Caco-2 (cell line): ENCODE measurements at regions not wholly inside any gene's neighbourhood (a gene's known extent, or its start where the extent isn't known, plus 50 kb on each side); places are given as distances from the start of the nearest gene placed in this dataset.

ENCODE experiments used
- BruUV-seq: library from RNA; stranded (reverse); fragments of 400-500 nt; replicated peaks from 2 replicates; lab custom pipeline; 2021; lab: Mats Ljungman, UMichigan
- CTCF ChIA-PET: fragments of 300-600 bp; sonication (Branson Sonifier 250); formaldehyde crosslinking; loops from one replicate; lab custom pipeline; 2022; ENCODE audit warnings: antibody characterized with exemption; lab: Charles Lee
- POLR2A ChIA-PET: fragments of 300-600 bp; sonication (Branson Sonifier 250); formaldehyde crosslinking; loops from one replicate; lab custom pipeline; 2022; ENCODE audit warnings: antibody characterized with exemption; lab: Charles Lee
- DNase-seq, 2 experiments: peaks; one replicate each; pipeline versions ENCODE4 v3.0.0 to v3.0.0-alpha.2; 2020 to 2022
- H3K27me3 ChIP-seq: replicated peaks from 2 replicates; pipeline ENCODE4 v1.6.0; 2011; ENCODE audit warnings: low read length; ENCODE audit not compliant: control insufficient read depth, insufficient read depth
- H3K36me3 ChIP-seq: 2 replicates; pipeline ENCODE4 v1.5.1; 2011; ENCODE audit warnings: low read length; ENCODE audit not compliant: control insufficient read depth, insufficient read depth
- H3K4me1 ChIP-seq: fragments of 250-450 bp; sonication (Bioruptor Pico); 2 replicates; pipeline ENCODE4 v1.5.1; 2020; ENCODE audit warnings: mild to moderate bottlenecking
- H3K4me3 ChIP-seq: 2 replicates; pipeline ENCODE4 v1.5.1; 2011; ENCODE audit warnings: low read depth, mild to moderate bottlenecking, control low read depth, low read length
- H3K9me3 ChIP-seq: fragments of 250-450 bp; sonication (Bioruptor Pico); 2 replicates; pipeline ENCODE4 v1.5.1; 2020; ENCODE audit warnings: mild to moderate bottlenecking, moderate library complexity
- H3K27ac Mint-ChIP-seq: one replicate; pipeline ENCODE4 v1.8.0; 2022; ENCODE audit warnings: mixed read lengths; ENCODE audit not compliant: unreplicated experiment
- H3K27me3 Mint-ChIP-seq: one replicate; pipeline ENCODE4 v1.8.0; 2022; ENCODE audit warnings: mixed read lengths; ENCODE audit not compliant: insufficient read depth, unreplicated experiment
- H3K36me3 Mint-ChIP-seq: one replicate; pipeline ENCODE4 v1.8.0; 2022; ENCODE audit warnings: mild to moderate bottlenecking, mixed read lengths; ENCODE audit not compliant: insufficient read depth, unreplicated experiment
- H3K4me1 Mint-ChIP-seq: one replicate; pipeline ENCODE4 v1.8.0; 2022; ENCODE audit warnings: low read depth, mixed read lengths; ENCODE audit not compliant: unreplicated experiment
- H3K4me3 Mint-ChIP-seq: one replicate; pipeline ENCODE4 v1.8.0; 2022; ENCODE audit warnings: mild to moderate bottlenecking, moderate library complexity, mixed read lengths; ENCODE audit not compliant: unreplicated experiment
- H3K9me3 Mint-ChIP-seq: one replicate; pipeline ENCODE4 v1.8.0; 2022; ENCODE audit warnings: mixed read lengths; ENCODE audit not compliant: unreplicated experiment
- CTCF ChIP-seq, 2 experiments: fragments of 200-600 bp in 1 of 2; IDR thresholded peaks; 1 replicate in 1 of 2; 2 replicates in 1 of 2; pipeline versions ENCODE4 v1.5.1 to v1.8.0; 2011 to 2022; ENCODE audit warnings: antibody characterized with exemption in 1 of 2, control low read depth in 1 of 2, inconsistent platforms in 1 of 2, low read depth in 1 of 2, low read length in 1 of 2, mild to moderate bottlenecking in 1 of 2, moderate library complexity in 1 of 2; ENCODE audit not compliant: insufficient read depth in 1 of 2, severe bottlenecking in 1 of 2, unreplicated experiment in 1 of 2
- intact Hi-C: fragments of 100-400 bp; cut with micrococcal nuclease; formaldehyde crosslinking; loops from one replicate; pipeline ENCODE4 v1.10.0; 2022; ENCODE audit not compliant: unreplicated experiment

- TF ChIP-seq CTCF (IDR thresholded peaks at IDR 0.05; ENCODE audit: insufficient read depth in 1 of 2, low read depth in 1 of 2, low read length in 1 of 2, severe bottlenecking in 1 of 2, unreplicated experiment in 1 of 2), result no peak
- no peaks in the 10 kb centered on the region for H3K27me3 ChIP-seq
- Mint-ChIP-seq H3K27me3 (peaks cover 21% of the 10 kb centered on the region), H3K4me1 (peaks cover 7% of the 10 kb centered on the region), H3K36me3 (no peaks in the 10 kb centered on the region), H3K27ac (no peak overlapping the region), H3K9me3 (no peaks in the 10 kb centered on the region), H3K4me3 (no peak overlapping the region)
- intact Hi-C loops, result no loop called here
- ChIA-PET CTCF (no interaction called here), POLR2A (no interaction called here)
- H3K4me3 ChIP-seq, result no peak overlapping the region
- H3K4me1 ChIP-seq, result peaks cover 15% of the 10 kb centered on the region; the same call in 1 of the 2 replicates
- DNase-seq, result no peak
- no peaks in the 10 kb centered on the region for H3K36me3 ChIP-seq
- no peaks in the 10 kb centered on the region for H3K9me3 ChIP-seq
- BruUV-seq, result no TSS peak
These were observed 51.6 kb upstream of the FHIP2A start for GRCh38 chr10:114770009-114770408.

GRCh38 chr10:114771157-114771556 lies 50.4 kb upstream of the FHIP2A start:
- CTCF ChIA-PET, result no interaction called here
- BruUV-seq, result no TSS peak
- H3K9me3 Mint-ChIP-seq, result no peaks in the 10 kb centered on the region

GRCh38 chr10:114771749-114772148 lies 49.8 kb upstream of the FHIP2A start:
- no peak overlapping the region for H3K4me3 Mint-ChIP-seq
- POLR2A ChIA-PET, result no interaction called here
- Histone ChIP-seq H3K36me3 (no peaks in the 10 kb centered on the region), H3K4me3 (no peak overlapping the region), H3K9me3 (no peaks in the 10 kb centered on the region), H3K4me1 (peaks cover 6% of the 10 kb centered on the region; the same call in 1 of the 2 replicates), H3K27me3 (no peaks in the 10 kb centered on the region)
- no TSS peak for BruUV-seq
- CTCF ChIA-PET, result no interaction called here
- peaks cover 21% of the 10 kb centered on the region for H3K27me3 Mint-ChIP-seq
- H3K27ac Mint-ChIP-seq, result no peak overlapping the region
- DNase-seq, result no peak
- intact Hi-C loops, result no loop called here
- no peaks in the 10 kb centered on the region for H3K36me3 Mint-ChIP-seq
- H3K9me3 Mint-ChIP-seq, result no peaks in the 10 kb centered on the region
- TF ChIP-seq CTCF (IDR thresholded peaks at IDR 0.05; ENCODE audit: insufficient read depth in 1 of 2, low read depth in 1 of 2, low read length in 1 of 2, severe bottlenecking in 1 of 2, unreplicated experiment in 1 of 2), result no peak
- peaks cover 4% of the 10 kb centered on the region for H3K4me1 Mint-ChIP-seq

More at GRCh38 chr10:114771157-114771556, 50.4 kb upstream of the FHIP2A start:
- intact Hi-C loops, result no loop called here
- H3K36me3 Mint-ChIP-seq, result no peaks in the 10 kb centered on the region
- POLR2A ChIA-PET, result no interaction called here
- H3K4me1 ChIP-seq, result peaks cover 11% of the 10 kb centered on the region; the same call in 1 of the 2 replicates
- no peaks in the 10 kb centered on the region for H3K27me3 ChIP-seq
- no peaks in the 10 kb centered on the region for H3K9me3 ChIP-seq
- no peak for DNase-seq
- peaks cover 7% of the 10 kb centered on the region for H3K4me1 Mint-ChIP-seq
- H3K27me3 Mint-ChIP-seq, result peaks cover 21% of the 10 kb centered on the region
- H3K4me3 Mint-ChIP-seq, result no peak overlapping the region
- TF ChIP-seq CTCF (IDR thresholded peaks at IDR 0.05; ENCODE audit: insufficient read depth in 1 of 2, low read depth in 1 of 2, low read length in 1 of 2, severe bottlenecking in 1 of 2, unreplicated experiment in 1 of 2), result no peak
- H3K27ac Mint-ChIP-seq, result no peak overlapping the region
- H3K4me3 ChIP-seq, result no peak overlapping the region
- H3K36me3 ChIP-seq, result no peaks in the 10 kb centered on the region
